Esophagus mucosa (tissue), 1 donor: ENCODE measurements at regions not wholly inside any gene's neighbourhood (a gene's known extent, or its start where the extent isn't known, plus 50 kb on each side); places are given as distances from the start of the nearest gene placed in this dataset.
A peak's percentile ranks its signal among the peaks of the same experiment; 100 is the strongest.

ENCODE experiments used
- ATAC-seq: fragments of 200-7000 bp; cut with Tn5 transposase; one replicate; pipeline ENCODE4 v1.9.1; 2020
- donor health status: DM: yes; HTN: yes; CAD: no.

GRCh38 chr3:88209356-88209755 lies 59.6 kb downstream of the C3orf38 start:
- no peak for ATAC-seq

- ATAC-seq: no peak
These were observed 61.5 kb downstream of the C3orf38 start for GRCh38 chr3:88211096-88211890.

GRCh38 chr3:88219138-88219792 lies 69.5 kb downstream of the C3orf38 start:
- peak; percentile 60 for ATAC-seq

GRCh38 chr3:88220126-88220525 lies 70.4 kb downstream of the C3orf38 start:
- no peak for ATAC-seq

GRCh38 chr3:88221726-88222125 lies 72.0 kb downstream of the C3orf38 start:
- ATAC-seq: no peak

GRCh38 chr3:88222343-88222742 lies 72.6 kb downstream of the C3orf38 start:
- ATAC-seq: no peak

- no peak for ATAC-seq
These were observed 75.7 kb downstream of the C3orf38 start for GRCh38 chr3:88225326-88226008.

GRCh38 chr3:88226910-88227309 lies 77.2 kb downstream of the C3orf38 start:
- no peak for ATAC-seq

- no peak for ATAC-seq
These were observed 80.9 kb downstream of the C3orf38 start for GRCh38 chr3:88230638-88231037.

- no peak for ATAC-seq
These were observed 81.4 kb downstream of the C3orf38 start for GRCh38 chr3:88231207-88231606.

- no peak for ATAC-seq
These were observed 81.9 kb downstream of the C3orf38 start for GRCh38 chr3:88231632-88232031.

- no peak for ATAC-seq
These were observed 85.3 kb downstream of the C3orf38 start for GRCh38 chr3:88235102-88235501.

GRCh38 chr3:88239870-88240269 lies 90.1 kb downstream of the C3orf38 start:
- no peak for ATAC-seq

- ATAC-seq: no peak
These were observed 98.9 kb downstream of the C3orf38 start for GRCh38 chr3:88248658-88249057.

- ATAC-seq: no peak
These were observed 109.3 kb downstream of the C3orf38 start for GRCh38 chr3:88259045-88259444.

- no peak for ATAC-seq
These were observed 112.8 kb downstream of the C3orf38 start for GRCh38 chr3:88262527-88262926.

- ATAC-seq: no peak
These were observed 113.8 kb downstream of the C3orf38 start for GRCh38 chr3:88263417-88264100.

- no peak for ATAC-seq
These were observed 117.7 kb downstream of the C3orf38 start for GRCh38 chr3:88267441-88267840.

- no peak for ATAC-seq
These were observed 118.1 kb downstream of the C3orf38 start for GRCh38 chr3:88267847-88268246.

GRCh38 chr3:88280326-88280725 lies 130.6 kb downstream of the C3orf38 start:
- ATAC-seq: no peak

- ATAC-seq: no peak
These were observed 132.9 kb downstream of the C3orf38 start for GRCh38 chr3:88282528-88283241.

GRCh38 chr3:88283242-88283592 lies 133.5 kb downstream of the C3orf38 start:
- no peak for ATAC-seq

GRCh38 chr3:88291486-88291885 lies 141.7 kb downstream of the C3orf38 start:
- no peak for ATAC-seq
